Activated CD4-positive, alpha-beta memory T cell treated with anti-CD3 and anti-CD28 coated beads, Interleukin-2, amount 10 ng/mL, durations not matched to agents 7 days and 5 days (primary cell): ENCODE measurements at regions not wholly inside any gene's neighbourhood (a gene's known extent, or its start where the extent isn't known, plus 50 kb on each side); places are given as distances from the start of the nearest gene placed in this dataset.
"Not testable (repeated sequence)": the region's sequence is repeated elsewhere in the genome, so short reads cannot be mapped to it uniquely, and the experiment has no call there.

Experiments
- CTCF ChIA-PET: fragments of 350-600 bp; sonication (Branson Sonifier 250); formaldehyde crosslinking; loops from one replicate; lab custom pipeline; 2021; ENCODE audit warnings: antibody characterized with exemption, inconsistent platforms; lab: Charles Lee
- POLR2A ChIA-PET: fragments of 350-600 bp; sonication (Branson Sonifier 250); formaldehyde crosslinking; loops from one replicate; lab custom pipeline; 2021; ENCODE audit warnings: antibody characterized with exemption; lab: Charles Lee
- DNase-seq: peaks from one replicate; pipeline ENCODE4 v3.0.0-alpha.2; 2020
- H3K27ac Mint-ChIP-seq: one replicate; pipeline ENCODE4 v1.8.0; 2021; ENCODE audit warnings: mild to moderate bottlenecking, mixed read lengths
- H3K27me3 Mint-ChIP-seq: one replicate; pipeline ENCODE4 v1.8.0; 2021; ENCODE audit warnings: mixed read lengths
- H3K36me3 Mint-ChIP-seq: one replicate; pipeline ENCODE4 v1.8.0; 2021; ENCODE audit warnings: low read depth, mixed read lengths
- H3K4me1 Mint-ChIP-seq: one replicate; pipeline ENCODE4 v1.8.0; 2021; ENCODE audit warnings: mixed read lengths
- H3K4me3 Mint-ChIP-seq: one replicate; pipeline ENCODE4 v1.8.0; 2021; ENCODE audit warnings: mild to moderate bottlenecking, mixed read lengths
- H3K9me3 Mint-ChIP-seq: one replicate; pipeline ENCODE4 v1.8.0; 2021; ENCODE audit warnings: mixed read lengths

DNA sequence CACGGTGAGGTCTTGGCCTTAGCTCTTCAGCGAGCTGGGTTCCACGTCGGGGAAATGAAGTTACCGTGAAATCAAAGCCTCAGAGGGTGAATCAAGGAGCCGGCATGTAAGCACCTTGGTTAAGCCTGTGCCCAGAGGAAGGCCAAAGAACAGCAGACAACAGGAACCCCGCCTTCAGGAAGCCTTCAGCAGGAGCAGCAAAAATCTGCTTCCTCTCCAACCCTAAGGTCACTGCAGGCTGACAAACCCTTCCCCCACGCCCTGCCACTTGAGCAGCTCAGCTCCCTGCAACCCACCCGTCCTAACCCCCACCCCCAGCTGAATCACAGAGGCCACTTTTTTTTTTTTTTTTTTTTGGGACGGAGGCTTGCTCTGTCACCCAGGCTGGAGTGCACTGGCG lies 72.9 kb upstream of the LTA4H start:
- Mint-ChIP-seq H3K27ac (peak overlapping the region; percentile 88), H3K36me3 (no peaks in the 10 kb centered on the region), H3K9me3 (no peaks in the 10 kb centered on the region), H3K27me3 (peaks cover 14% of the 10 kb centered on the region), H3K4me3 (peak overlapping the region; percentile 41), H3K4me1 (peaks cover 26% of the 10 kb centered on the region)
- ChIA-PET POLR2A (interaction anchor here (0.8 to 1.2 kb wide), 3 partner anchors 14 to 165 kb away, joined by 3 to 4 read pairs (median 4); partner anchors contain the start of genes AMDHD1 and CCDC38), CTCF (interaction anchor here (1.2 to 1.3 kb wide), 2 partner anchors 107 to 110 kb away, joined by 3 to 7 read pairs; no protein-coding TSS in a partner anchor)
- DNase-seq: peak; percentile 54

DNA sequence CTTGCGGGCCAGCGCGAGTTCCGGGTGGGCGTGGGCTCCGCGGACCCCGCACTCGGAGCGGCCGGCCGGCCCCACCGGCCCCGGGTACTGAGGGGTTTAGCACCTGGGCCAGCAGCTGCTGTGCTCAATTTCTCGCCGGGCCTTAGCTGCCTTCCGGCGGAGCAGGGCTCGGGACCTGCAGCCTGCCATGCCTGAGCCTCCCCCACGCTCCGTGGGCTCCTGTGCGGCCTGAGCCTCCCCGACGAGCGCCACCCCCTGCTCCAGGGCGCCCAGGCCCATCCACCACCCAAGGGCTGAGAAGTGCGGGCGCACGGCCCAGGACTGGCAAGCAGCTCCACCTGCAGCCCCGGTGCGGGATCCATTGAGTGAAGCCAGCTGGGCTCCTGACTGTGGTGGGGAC lies 73.6 kb upstream of the LTA4H start:
- Mint-ChIP-seq H3K27me3 (peaks cover 18% of the 10 kb centered on the region), H3K4me1 (peaks cover 26% of the 10 kb centered on the region)
- not testable (repeated sequence) for H3K4me3 Mint-ChIP-seq, DNase-seq, H3K36me3 Mint-ChIP-seq, H3K27ac Mint-ChIP-seq, H3K9me3 Mint-ChIP-seq
- ChIA-PET POLR2A (interaction anchor here (0.8 to 1.2 kb wide), 3 partner anchors 13 to 166 kb away, joined by 3 to 4 read pairs (median 4); partner anchors contain the start of genes AMDHD1 and CCDC38), CTCF (interaction anchor here (1.2 to 1.3 kb wide), 2 partner anchors 106 kb away, joined by 5 to 7 read pairs; no protein-coding TSS in a partner anchor)

DNA sequence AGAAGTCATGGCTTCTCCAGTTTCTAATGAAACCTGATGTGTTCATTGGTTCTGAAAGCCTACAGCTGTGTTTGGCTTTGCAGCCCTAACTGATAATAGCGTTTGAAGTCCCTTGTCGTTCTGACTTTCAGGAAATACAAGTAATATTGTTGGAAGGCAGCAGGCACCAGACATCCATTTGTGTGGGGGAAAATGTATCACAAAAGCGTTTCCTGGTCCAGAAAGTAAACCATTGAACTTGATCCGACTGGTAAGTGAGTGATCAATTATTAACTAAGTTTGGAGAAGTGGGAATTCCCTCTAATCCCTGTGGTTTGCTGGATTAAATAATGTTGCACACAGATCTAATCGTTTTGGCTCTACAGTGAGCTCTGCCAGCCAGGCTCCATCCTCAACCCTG lies 77.3 kb upstream of the LTA4H start:
- Mint-ChIP-seq H3K4me1 (peaks cover 12% of the 10 kb centered on the region), H3K27ac (no peak overlapping the region), H3K36me3 (no peaks in the 10 kb centered on the region), H3K27me3 (peaks cover 18% of the 10 kb centered on the region), H3K9me3 (no peaks in the 10 kb centered on the region), H3K4me3 (no peak overlapping the region)
- ChIA-PET POLR2A (no interaction called here), CTCF (no interaction called here)
- DNase-seq: no peak

DNA sequence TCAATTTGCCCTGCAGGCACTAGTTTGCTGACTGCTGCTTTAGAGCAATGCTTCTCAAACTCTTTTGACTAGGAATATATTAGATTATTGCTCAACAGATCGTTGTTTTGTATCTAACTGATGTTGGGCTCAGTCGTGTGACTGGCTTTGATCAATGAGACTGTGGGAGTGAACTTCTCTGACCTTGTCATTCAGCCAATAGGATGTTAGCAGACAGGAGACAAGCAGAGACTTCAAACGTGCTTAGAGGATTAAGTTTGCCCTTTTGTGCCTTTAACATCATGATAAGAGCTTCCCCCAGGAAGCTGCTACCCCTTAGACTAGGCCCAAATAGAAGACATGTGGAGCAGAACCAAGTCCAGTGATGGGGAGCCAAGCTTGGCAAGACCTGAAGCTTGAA lies 76.7 kb upstream of the ELK3 start:
- Mint-ChIP-seq H3K27ac (no peak overlapping the region), H3K36me3 (no peaks in the 10 kb centered on the region), H3K9me3 (no peaks in the 10 kb centered on the region), H3K4me3 (no peak overlapping the region), H3K27me3 (peaks cover 12% of the 10 kb centered on the region), H3K4me1 (peaks cover 11% of the 10 kb centered on the region)
- ChIA-PET CTCF (interaction anchor here (1.1 to 1.7 kb wide), 2 partner anchors 16 to 98 kb away, joined by 3 to 5 read pairs; no protein-coding TSS in a partner anchor), POLR2A (no interaction called here)
- no peak for DNase-seq

DNA sequence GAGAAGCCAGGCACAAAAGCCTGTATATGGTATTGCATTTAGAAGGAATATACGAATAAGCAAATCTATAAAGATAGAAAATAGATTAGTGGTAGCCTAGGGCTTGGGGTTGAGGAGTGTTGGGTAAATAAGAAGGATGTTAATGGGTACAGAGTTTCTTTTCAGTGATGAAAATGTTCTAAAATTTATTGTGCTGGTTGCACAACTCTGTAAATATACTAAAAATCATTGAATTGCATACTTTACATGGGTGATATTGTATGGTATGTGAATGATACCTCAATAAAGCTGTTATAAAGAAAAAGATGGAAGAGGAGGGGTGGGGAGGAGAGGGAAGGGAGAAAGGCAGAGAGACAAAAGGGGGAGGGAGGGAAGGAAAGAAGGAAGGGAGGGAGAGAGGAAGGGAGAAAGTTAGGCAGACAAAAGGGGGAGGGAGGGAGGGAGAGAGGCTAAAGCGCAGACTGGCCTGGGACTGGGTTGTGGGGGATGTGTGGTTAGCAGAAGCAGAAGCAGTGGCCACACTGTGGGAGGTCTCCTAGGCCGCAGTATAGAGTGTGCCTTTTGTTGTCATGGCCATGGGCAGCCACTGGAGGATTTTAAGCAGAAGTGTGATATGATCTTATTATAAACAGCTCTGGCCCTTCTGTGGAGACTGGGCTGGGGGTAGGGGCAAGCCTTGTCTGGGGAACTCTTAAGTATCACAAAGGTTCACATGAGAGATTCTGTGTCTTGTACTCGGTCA lies 73.6 kb upstream of the ELK3 start:
- no peak overlapping the region for H3K27ac Mint-ChIP-seq
- H3K9me3 Mint-ChIP-seq: no peaks in the 10 kb centered on the region
- H3K4me1 Mint-ChIP-seq: peaks cover 11% of the 10 kb centered on the region
- DNase-seq: no peak
- H3K4me3 Mint-ChIP-seq: no peak overlapping the region
- CTCF ChIA-PET: interaction anchor here (2.6 kb wide), 1 partner anchor 95 kb away, joined by 8 read pairs; no protein-coding TSS in a partner anchor
- H3K27me3 Mint-ChIP-seq: peaks cover 9% of the 10 kb centered on the region
- H3K36me3 Mint-ChIP-seq: no peaks in the 10 kb centered on the region
- POLR2A ChIA-PET: no interaction called here

DNA sequence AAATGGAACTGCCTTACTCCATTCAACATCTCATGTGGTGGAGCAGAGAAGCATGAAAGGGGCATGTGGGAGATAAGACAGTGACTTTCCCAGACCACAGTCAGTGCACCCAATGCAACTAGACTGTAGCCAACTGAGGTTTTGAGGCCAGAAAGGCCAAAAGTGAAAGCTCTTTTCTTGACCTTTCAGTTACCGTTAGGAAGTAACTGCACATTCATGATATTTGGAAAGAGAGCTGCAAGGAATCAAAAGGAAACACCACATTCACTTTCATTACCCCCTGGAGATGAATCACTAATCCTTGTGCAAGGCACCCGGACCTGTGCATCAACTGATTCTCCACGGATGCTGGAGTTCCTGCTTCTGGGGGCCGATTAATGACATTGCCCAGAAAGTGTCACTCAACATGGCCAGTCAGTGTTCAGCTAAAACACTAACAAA lies 72.9 kb upstream of the ELK3 start:
- DNase-seq: no peak
- H3K27me3 Mint-ChIP-seq: peaks cover 9% of the 10 kb centered on the region
- CTCF ChIA-PET: interaction anchor here (2.6 kb wide), 1 partner anchor 94 kb away, joined by 8 read pairs; no protein-coding TSS in a partner anchor
- POLR2A ChIA-PET: no interaction called here
- peaks cover 11% of the 10 kb centered on the region for H3K4me1 Mint-ChIP-seq
- H3K4me3 Mint-ChIP-seq: no peak overlapping the region
- H3K9me3 Mint-ChIP-seq: no peaks in the 10 kb centered on the region
- H3K36me3 Mint-ChIP-seq: no peaks in the 10 kb centered on the region
- no peak overlapping the region for H3K27ac Mint-ChIP-seq

DNA sequence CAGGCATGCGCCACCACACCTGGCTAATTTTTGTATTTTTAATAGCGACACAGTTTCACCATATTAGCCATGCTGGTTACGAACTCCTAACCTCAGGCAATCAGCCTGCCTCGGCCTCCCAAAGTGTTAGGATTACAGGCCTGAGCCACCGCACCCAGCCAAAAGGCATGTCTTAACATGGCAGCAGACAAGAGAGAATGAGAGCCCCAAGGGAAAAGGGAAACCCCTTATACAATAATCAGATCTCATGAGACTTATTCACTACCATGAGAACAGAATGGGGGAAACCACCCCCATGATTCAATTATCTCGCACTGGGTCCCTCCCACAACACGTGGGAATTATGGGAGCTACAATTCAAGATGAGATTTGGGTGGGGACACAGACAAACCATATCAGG lies 65.9 kb upstream of the ELK3 start:
- not testable (repeated sequence) for H3K27ac Mint-ChIP-seq, H3K9me3 Mint-ChIP-seq, H3K4me3 Mint-ChIP-seq, H3K36me3 Mint-ChIP-seq, H3K4me1 Mint-ChIP-seq, DNase-seq
- ChIA-PET POLR2A (interaction anchor here (0.8 kb wide), 1 partner anchor 67 kb away, joined by 4 read pairs; no protein-coding TSS in a partner anchor), CTCF (interaction anchor here (0.8 to 1.5 kb wide), 3 partner anchors 13 to 389 kb away, joined by 4 read pairs; no protein-coding TSS in a partner anchor)
- H3K27me3 Mint-ChIP-seq: peaks cover 25% of the 10 kb centered on the region

DNA sequence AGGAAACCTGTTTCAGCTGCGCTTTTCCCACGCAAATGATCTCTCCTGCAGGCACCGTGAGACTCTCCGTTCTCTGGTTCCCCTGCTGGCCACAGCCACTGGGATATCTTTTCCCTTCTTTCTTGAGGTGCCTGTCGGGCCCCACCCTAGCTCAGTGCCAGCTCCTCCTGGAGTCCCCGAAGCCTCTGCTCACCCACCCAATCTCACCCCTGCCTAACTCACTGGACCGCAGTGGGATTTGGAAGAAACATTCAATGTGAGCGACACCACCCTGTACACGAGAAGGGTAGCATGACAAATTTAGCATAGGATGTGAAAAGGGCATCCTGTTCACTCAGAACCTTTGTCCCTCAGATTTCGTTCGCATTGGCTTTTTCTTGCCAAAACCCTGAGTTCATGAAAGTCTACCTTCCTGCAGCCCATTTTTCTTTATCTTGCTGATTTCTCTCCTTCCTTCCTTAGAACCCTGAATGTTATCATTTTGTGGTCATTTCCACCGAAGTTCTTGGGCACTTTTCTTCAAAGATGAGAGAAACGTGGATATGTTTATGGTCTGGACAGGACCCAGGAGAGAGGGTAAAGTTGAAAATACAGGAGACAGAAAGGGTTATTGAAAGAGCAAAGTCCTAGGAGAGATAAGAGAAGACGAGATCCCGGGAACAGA lies 63.6 kb upstream of the ELK3 start:
- peaks cover 19% of the 10 kb centered on the region for H3K27me3 Mint-ChIP-seq
- no peaks in the 10 kb centered on the region for H3K9me3 Mint-ChIP-seq
- no peak for DNase-seq
- no peak overlapping the region for H3K4me3 Mint-ChIP-seq
- POLR2A ChIA-PET: no interaction called here
- H3K27ac Mint-ChIP-seq: no peak overlapping the region
- H3K4me1 Mint-ChIP-seq: peaks cover 9% of the 10 kb centered on the region
- H3K36me3 Mint-ChIP-seq: no peaks in the 10 kb centered on the region
- CTCF ChIA-PET: interaction anchor here (1.1 kb wide), 1 partner anchor 83 kb away, joined by 3 read pairs; no protein-coding TSS in a partner anchor

DNA sequence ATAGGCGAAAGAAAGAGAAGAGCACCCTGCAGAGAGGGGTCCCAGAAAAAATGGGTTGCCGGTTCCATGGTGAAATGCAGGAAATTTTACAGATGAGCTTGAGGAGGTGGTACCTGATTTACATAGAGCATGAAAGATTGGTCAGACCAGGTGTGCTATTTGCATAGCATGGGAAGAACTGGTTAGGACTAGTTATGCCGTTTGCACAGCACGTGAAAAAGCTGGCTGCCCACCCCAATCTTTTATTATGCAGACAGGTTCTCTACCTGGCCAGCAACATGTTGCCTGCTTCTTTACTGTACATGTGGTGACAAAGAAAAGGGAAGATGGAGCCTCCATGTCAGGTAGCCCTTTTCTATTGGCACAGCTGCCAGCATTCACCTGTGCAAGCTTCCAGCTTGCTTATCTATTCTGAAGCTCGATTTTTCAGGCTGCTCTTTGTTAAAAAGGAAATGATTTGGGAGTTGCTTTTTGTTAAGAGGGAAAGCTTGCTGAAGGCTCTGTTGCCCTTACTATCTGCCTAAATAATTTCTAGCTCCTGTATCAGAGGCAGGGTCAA lies 62.9 kb upstream of the ELK3 start:
- CTCF ChIA-PET: interaction anchor here (1.1 to 1.7 kb wide), 2 partner anchors 82 to 84 kb away, joined by 3 to 8 read pairs; no protein-coding TSS in a partner anchor
- H3K27ac Mint-ChIP-seq: no peak overlapping the region
- H3K4me1 Mint-ChIP-seq: peaks cover 9% of the 10 kb centered on the region
- no peak for DNase-seq
- peaks cover 20% of the 10 kb centered on the region for H3K27me3 Mint-ChIP-seq
- no peaks in the 10 kb centered on the region for H3K9me3 Mint-ChIP-seq
- H3K4me3 Mint-ChIP-seq: no peak overlapping the region
- POLR2A ChIA-PET: no interaction called here
- H3K36me3 Mint-ChIP-seq: no peaks in the 10 kb centered on the region

DNA sequence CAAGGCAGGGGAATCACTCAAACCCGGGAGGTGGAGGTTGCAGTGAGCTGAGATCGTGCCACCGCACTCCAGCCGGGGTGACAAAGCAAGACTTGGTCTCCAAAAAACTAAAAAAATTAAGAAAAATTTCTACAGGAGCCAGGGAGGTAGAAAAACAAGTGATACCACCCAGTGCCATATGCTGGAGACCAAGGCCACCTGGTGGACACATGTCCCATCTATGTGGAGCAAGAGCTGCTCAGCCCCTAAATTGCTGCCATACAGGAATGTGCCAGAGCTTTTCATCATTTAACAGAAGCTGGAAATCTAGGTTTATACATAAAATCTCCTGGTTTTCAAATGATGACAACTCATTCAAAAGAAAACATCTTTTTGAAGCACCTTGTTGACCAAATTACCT lies 61.4 kb upstream of the ELK3 start:
- peak; percentile 27 for DNase-seq

DNA sequence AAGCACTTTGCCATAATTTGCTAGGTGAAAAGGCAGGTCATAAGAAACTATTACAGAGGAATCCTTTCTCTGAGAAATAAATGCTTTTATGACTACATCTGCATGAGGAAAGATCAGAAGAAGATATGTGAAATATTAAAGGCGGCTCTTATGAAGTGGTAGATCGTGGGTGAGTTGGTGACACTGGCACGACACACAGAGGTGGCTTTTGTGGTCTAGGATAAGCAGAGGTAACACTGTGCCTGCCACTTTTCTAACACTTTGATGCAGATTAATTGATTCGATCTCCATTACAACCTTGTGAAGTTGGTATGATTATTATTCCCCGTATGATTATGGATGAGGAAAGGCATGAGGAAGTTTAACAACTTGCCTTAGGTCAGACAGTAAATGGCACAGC lies 60.0 kb upstream of the ELK3 start:
- CTCF ChIA-PET: no interaction called here
- H3K9me3 Mint-ChIP-seq: no peaks in the 10 kb centered on the region
- no peaks in the 10 kb centered on the region for H3K36me3 Mint-ChIP-seq
- no peak overlapping the region for H3K4me3 Mint-ChIP-seq
- H3K27me3 Mint-ChIP-seq: peaks cover 19% of the 10 kb centered on the region
- POLR2A ChIA-PET: no interaction called here
- peaks cover 18% of the 10 kb centered on the region for H3K4me1 Mint-ChIP-seq
- no peak overlapping the region for H3K27ac Mint-ChIP-seq
- DNase-seq: no peak

More for the DNA sequence above, 61.4 kb upstream of the ELK3 start:
- CTCF ChIA-PET: interaction anchor here (0.7 to 1.7 kb wide), 6 partner anchors 15 to 90 kb away, joined by 3 to 8 read pairs (median 5); no protein-coding TSS in a partner anchor
- Mint-ChIP-seq H3K4me1 (peaks cover 18% of the 10 kb centered on the region), H3K9me3 (no peaks in the 10 kb centered on the region), H3K4me3 (no peak overlapping the region), H3K36me3 (no peaks in the 10 kb centered on the region), H3K27ac (no peak overlapping the region), H3K27me3 (peaks cover 20% of the 10 kb centered on the region)
- POLR2A ChIA-PET: no interaction called here

DNA sequence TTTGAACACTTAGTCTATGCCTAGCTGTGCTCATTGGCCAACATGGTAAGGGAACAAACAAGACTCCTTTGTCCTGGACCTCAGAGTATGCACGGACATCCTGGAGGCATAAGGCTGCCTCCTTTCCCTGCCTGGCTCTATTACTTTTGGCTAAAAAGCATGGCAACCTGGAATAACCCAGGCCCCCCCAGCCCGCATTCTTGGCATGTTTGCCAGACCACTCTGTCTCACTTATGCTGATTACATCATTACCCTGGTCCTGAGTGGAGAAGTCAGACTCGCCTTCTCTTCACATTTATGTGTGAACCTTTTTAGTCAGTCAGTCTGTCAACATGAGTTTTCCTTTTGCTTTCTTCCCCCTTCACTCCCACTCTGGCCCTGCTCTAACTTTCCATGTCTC lies 58.0 kb upstream of the ELK3 start:
- Mint-ChIP-seq H3K4me3 (no peak overlapping the region), H3K36me3 (no peaks in the 10 kb centered on the region), H3K9me3 (peaks cover 5% of the 10 kb centered on the region), H3K4me1 (peaks cover 26% of the 10 kb centered on the region), H3K27ac (no peak overlapping the region), H3K27me3 (peaks cover 7% of the 10 kb centered on the region)
- POLR2A ChIA-PET: no interaction called here
- CTCF ChIA-PET: interaction anchor here (2.1 kb wide), 1 partner anchor 79 kb away, joined by 9 read pairs; no protein-coding TSS in a partner anchor
- DNase-seq: no peak
